Epithelial cell of esophagus (primary cell): ENCODE measurements at regions not wholly inside any gene's neighbourhood (a gene's known extent, or its start where the extent isn't known, plus 50 kb on each side); places are given as distances from the start of the nearest gene placed in this dataset.
A peak's percentile ranks its signal among the peaks of the same experiment; 100 is the strongest.
"Not testable (repeated sequence)": the region's sequence is repeated elsewhere in the genome, so short reads cannot be mapped to it uniquely, and the experiment has no call there.

Experiments used
- DNase-seq: peaks from one replicate; pipeline ENCODE4 v3.0.0; 2010; ENCODE audit warnings: low read depth
- H3K4me3 ChIP-seq: 2 replicates; pipeline ENCODE4 v1.5.1; 2011; ENCODE audit warnings: mild to moderate bottlenecking, low read length, control low read depth
- CTCF ChIP-seq: IDR thresholded peaks from 2 replicates; pipeline ENCODE4 v1.5.1; 2011; ENCODE audit warnings: low read depth, mild to moderate bottlenecking, low read length, control low read depth, inconsistent platforms; ENCODE audit not compliant: insufficient read depth; ENCODE audit errors: missing control alignments

GRCh38 chr1:8155528-8156186, 129.5 kb upstream of the ERRFI1 start:
- TF ChIP-seq CTCF: no peak
- H3K4me3 ChIP-seq: no peak overlapping the region
- DNase-seq: peak; percentile 88

GRCh38 chr1:8154621-8155052, 128.5 kb upstream of the ERRFI1 start:
- DNase-seq: peak; percentile 88
- no peak for TF ChIP-seq CTCF
- no peak overlapping the region for H3K4me3 ChIP-seq

- DNase-seq: no peak
- TF ChIP-seq CTCF: no peak
- no peak overlapping the region for H3K4me3 ChIP-seq
These were observed 127.9 kb upstream of the ERRFI1 start for GRCh38 chr1:8153961-8154360.

GRCh38 chr1:8152731-8153702, 126.9 kb upstream of the ERRFI1 start:
- no peak overlapping the region for H3K4me3 ChIP-seq
- TF ChIP-seq CTCF: no peak
- DNase-seq: no peak

- DNase-seq: no peak
- TF ChIP-seq CTCF: no peak
- no peak overlapping the region for H3K4me3 ChIP-seq
These were observed 125.5 kb upstream of the ERRFI1 start for GRCh38 chr1:8151647-8152046.

GRCh38 chr1:8149756-8150155, 123.6 kb upstream of the ERRFI1 start:
- DNase-seq, H3K4me3 ChIP-seq: not testable (repeated sequence)

- H3K4me3 ChIP-seq: no peak overlapping the region
- TF ChIP-seq CTCF: no peak
- peak; percentile 59 for DNase-seq
These were observed 121.8 kb upstream of the ERRFI1 start for GRCh38 chr1:8147956-8148355.
